ENCODE measurements at regions not wholly inside any gene's neighbourhood (a gene's known extent, or its start where the extent isn't known, plus 50 kb on each side); places are given as distances from the start of the nearest gene placed in this dataset.
"Not testable (repeated sequence)": the region's sequence is repeated elsewhere in the genome, so short reads cannot be mapped to it uniquely, and the experiment has no call there.

GRCh38 chrX:106291779-106292390 is 123.8 kb downstream of the PWWP3B start:
- ATAC-seq; DNase-seq; H3K27me3 Mint-ChIP-seq; CTCF ChIA-PET; H3K36me3 Mint-ChIP-seq; H3K9me3 Mint-ChIP-seq (ENCODE audit: low read depth); H3K27ac Mint-ChIP-seq; H3K4me3 Mint-ChIP-seq; H3K4me1 Mint-ChIP-seq: not testable (repeated sequence)

GRCh38 chrX:106300239-106300638 is 132.1 kb downstream of the PWWP3B start:
- Mint-ChIP-seq H3K36me3 (no peaks in the 10 kb centered on the region), H3K4me1 (no peaks in the 10 kb centered on the region), H3K27ac (no peak overlapping the region), H3K9me3 (ENCODE audit: low read depth) (no peaks in the 10 kb centered on the region), H3K4me3 (no peak overlapping the region), H3K27me3 (no peaks in the 10 kb centered on the region)
- CTCF ChIA-PET: no interaction called here
- ATAC-seq (no peak), DNase-seq (no peak)

GRCh38 chrX:106300656-106301055 is 132.6 kb downstream of the PWWP3B start:
- CTCF ChIA-PET: no interaction called here
- H3K4me1 Mint-ChIP-seq: no peaks in the 10 kb centered on the region

GRCh38 chrX:106302304-106302703 is 134.2 kb downstream of the PWWP3B start:
- H3K4me3 Mint-ChIP-seq: no peak overlapping the region
- no peak overlapping the region for H3K27ac Mint-ChIP-seq
- CTCF ChIA-PET: no interaction called here
- DNase-seq (no peak), ATAC-seq (no peak)
- H3K27me3 Mint-ChIP-seq: no peaks in the 10 kb centered on the region
- H3K36me3 Mint-ChIP-seq: no peaks in the 10 kb centered on the region
- no peaks in the 10 kb centered on the region for H3K4me1 Mint-ChIP-seq
- H3K9me3 Mint-ChIP-seq (ENCODE audit: low read depth): no peaks in the 10 kb centered on the region

More at GRCh38 chrX:106300656-106301055, 132.6 kb downstream of the PWWP3B start:
- Mint-ChIP-seq H3K27ac (no peak overlapping the region), H3K4me3 (no peak overlapping the region), H3K36me3 (no peaks in the 10 kb centered on the region), H3K9me3 (ENCODE audit: low read depth) (no peaks in the 10 kb centered on the region), H3K27me3 (no peaks in the 10 kb centered on the region)
- ATAC-seq: no peak
- DNase-seq: no peak

- CTCF ChIA-PET: no interaction called here
- Mint-ChIP-seq H3K9me3 (ENCODE audit: low read depth) (no peaks in the 10 kb centered on the region), H3K27ac (no peak overlapping the region), H3K4me1 (no peaks in the 10 kb centered on the region), H3K4me3 (no peak overlapping the region), H3K36me3 (no peaks in the 10 kb centered on the region), H3K27me3 (no peaks in the 10 kb centered on the region)
- DNase-seq: no peak
- ATAC-seq: no peak
Measured at GRCh38 chrX:106306391-106306947, 138.4 kb downstream of the PWWP3B start.

GRCh38 chrX:106323357-106323756 is 155.3 kb downstream of the PWWP3B start:
- H3K27ac Mint-ChIP-seq: no peak overlapping the region
- no peaks in the 10 kb centered on the region for H3K9me3 Mint-ChIP-seq (ENCODE audit: low read depth)
- CTCF ChIA-PET: no interaction called here
- H3K36me3 Mint-ChIP-seq: no peaks in the 10 kb centered on the region
- H3K4me3 Mint-ChIP-seq: no peak overlapping the region
- no peak for ATAC-seq
- no peaks in the 10 kb centered on the region for H3K27me3 Mint-ChIP-seq
- no peaks in the 10 kb centered on the region for H3K4me1 Mint-ChIP-seq
- no peak for DNase-seq

- ATAC-seq: no peak
- DNase-seq: no peak
- no peaks in the 10 kb centered on the region for H3K36me3 Mint-ChIP-seq
- CTCF ChIA-PET: no interaction called here
- H3K27ac Mint-ChIP-seq: no peak overlapping the region
- no peak overlapping the region for H3K4me3 Mint-ChIP-seq
- no peaks in the 10 kb centered on the region for H3K4me1 Mint-ChIP-seq
- no peaks in the 10 kb centered on the region for H3K9me3 Mint-ChIP-seq (ENCODE audit: low read depth)
- H3K27me3 Mint-ChIP-seq: no peaks in the 10 kb centered on the region
Measured at GRCh38 chrX:106331606-106332005, 163.5 kb downstream of the PWWP3B start.

GRCh38 chrX:106341823-106342222 is 173.7 kb downstream of the PWWP3B start:
- CTCF ChIA-PET: no interaction called here
- DNase-seq (no peak), ATAC-seq (no peak)
- no peaks in the 10 kb centered on the region for H3K4me1 Mint-ChIP-seq
- no peaks in the 10 kb centered on the region for H3K36me3 Mint-ChIP-seq
- no peak overlapping the region for H3K27ac Mint-ChIP-seq
- H3K4me3 Mint-ChIP-seq: no peak overlapping the region
- H3K9me3 Mint-ChIP-seq (ENCODE audit: low read depth): no peaks in the 10 kb centered on the region
- H3K27me3 Mint-ChIP-seq: no peaks in the 10 kb centered on the region

GRCh38 chrX:106356580-106356979 is 188.5 kb downstream of the PWWP3B start:
- no peaks in the 10 kb centered on the region for H3K27me3 Mint-ChIP-seq
- CTCF ChIA-PET: no interaction called here
- H3K36me3 Mint-ChIP-seq: no peaks in the 10 kb centered on the region
- ATAC-seq (no peak), DNase-seq (no peak)
- no peaks in the 10 kb centered on the region for H3K9me3 Mint-ChIP-seq (ENCODE audit: low read depth)
- no peaks in the 10 kb centered on the region for H3K4me1 Mint-ChIP-seq
- H3K27ac Mint-ChIP-seq: no peak overlapping the region
- H3K4me3 Mint-ChIP-seq: no peak overlapping the region

GRCh38 chrX:106363214-106363613 is 195.1 kb downstream of the PWWP3B start:
- ATAC-seq: no peak
- H3K27ac Mint-ChIP-seq: no peak overlapping the region
- H3K4me1 Mint-ChIP-seq: no peaks in the 10 kb centered on the region
- H3K27me3 Mint-ChIP-seq: no peaks in the 10 kb centered on the region
- CTCF ChIA-PET: no interaction called here
- no peaks in the 10 kb centered on the region for H3K9me3 Mint-ChIP-seq (ENCODE audit: low read depth)
- H3K4me3 Mint-ChIP-seq: no peak overlapping the region
- no peak for DNase-seq
- no peaks in the 10 kb centered on the region for H3K36me3 Mint-ChIP-seq

GRCh38 chrX:106378616-106379015 is 210.5 kb downstream of the PWWP3B start:
- Mint-ChIP-seq H3K27ac (no peak overlapping the region), H3K36me3 (no peaks in the 10 kb centered on the region), H3K9me3 (ENCODE audit: low read depth) (no peaks in the 10 kb centered on the region), H3K27me3 (no peaks in the 10 kb centered on the region), H3K4me3 (peak overlapping the region; percentile 16), H3K4me1 (no peaks in the 10 kb centered on the region)
- DNase-seq (no peak), ATAC-seq (peak; percentile 36)
- CTCF ChIA-PET: no interaction called here

GRCh38 chrX:106391284-106391911 is 220.4 kb upstream of the RADX start:
- no peaks in the 10 kb centered on the region for H3K9me3 Mint-ChIP-seq (ENCODE audit: low read depth)
- no peaks in the 10 kb centered on the region for H3K27me3 Mint-ChIP-seq
- H3K36me3 Mint-ChIP-seq: no peaks in the 10 kb centered on the region
- ATAC-seq (no peak), DNase-seq (no peak)
- H3K27ac Mint-ChIP-seq: no peak overlapping the region
- H3K4me3 Mint-ChIP-seq: no peak overlapping the region
- H3K4me1 Mint-ChIP-seq: no peaks in the 10 kb centered on the region
- CTCF ChIA-PET: no interaction called here

- H3K27me3 Mint-ChIP-seq: no peaks in the 10 kb centered on the region
- CTCF ChIA-PET: no interaction called here
- DNase-seq: no peak
Measured at GRCh38 chrX:106392346-106392745, 219.4 kb upstream of the RADX start.

GRCh38 chrX:106397788-106398538 is 213.8 kb upstream of the RADX start:
- ATAC-seq (no peak), DNase-seq (no peak)
- H3K27ac Mint-ChIP-seq: no peak overlapping the region
- no peak overlapping the region for H3K4me3 Mint-ChIP-seq
- no peaks in the 10 kb centered on the region for H3K9me3 Mint-ChIP-seq (ENCODE audit: low read depth)
- CTCF ChIA-PET: no interaction called here
- no peaks in the 10 kb centered on the region for H3K36me3 Mint-ChIP-seq
- H3K27me3 Mint-ChIP-seq: no peaks in the 10 kb centered on the region
- no peaks in the 10 kb centered on the region for H3K4me1 Mint-ChIP-seq

More at GRCh38 chrX:106392346-106392745, 219.4 kb upstream of the RADX start:
- Mint-ChIP-seq H3K9me3 (ENCODE audit: low read depth) (no peaks in the 10 kb centered on the region), H3K4me3 (no peak overlapping the region), H3K4me1 (no peaks in the 10 kb centered on the region), H3K27ac (no peak overlapping the region), H3K36me3 (no peaks in the 10 kb centered on the region)
- ATAC-seq: no peak

Measured in activated CD8-positive, alpha-beta memory T cell treated with anti-CD3 and anti-CD28 coated beads, Interleukin-2, amount 10 ng/mL, durations not matched to agents 7 days and 5 days (primary cell).